DND-41 (cell line): ENCODE measurements at regions not wholly inside any gene's neighbourhood (a gene's known extent, or its start where the extent isn't known, plus 50 kb on each side); places are given as distances from the start of the nearest gene placed in this dataset.

Source experiments
- EZH2 ChIP-seq: IDR thresholded peaks from 3 replicates; pipeline ENCODE4 v1.6.1; 2012; ENCODE audit warnings: borderline replicate concordance, low read depth, mild to moderate bottlenecking, moderate library complexity, low read length, inconsistent platforms; ENCODE audit not compliant: severe bottlenecking
- TF ChIP-seq, protein P1 (sequence below): IDR thresholded peaks from 2 replicates; pipeline ENCODE4 v1.5.1; 2012; ENCODE audit warnings: borderline replicate concordance, low read length, moderate library complexity, mild to moderate bottlenecking; ENCODE audit not compliant: poor library complexity, severe bottlenecking; ENCODE audit errors: extremely low read depth

DNA sequence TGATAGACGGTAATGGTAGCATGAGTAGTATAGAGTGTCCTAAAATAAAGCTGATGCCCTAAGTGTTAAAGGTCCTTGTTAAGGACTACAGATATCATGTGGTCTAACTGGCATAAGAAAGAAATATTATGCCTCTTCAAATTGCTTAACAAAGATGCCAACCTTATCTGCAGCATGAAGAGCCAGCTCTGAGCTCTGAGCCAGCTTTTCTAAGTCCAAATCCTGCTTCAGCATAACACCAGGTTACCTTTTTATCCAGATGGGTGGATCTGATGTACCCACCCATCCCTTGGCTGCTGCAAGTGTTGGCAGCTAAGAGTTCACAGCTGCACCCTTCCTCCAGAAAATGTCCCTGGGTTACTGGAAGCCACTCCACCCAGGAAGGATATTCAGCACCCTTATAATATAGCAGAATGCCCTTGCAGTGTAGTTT lies 83.8 kb downstream of the TENT5A start:
- TF ChIP-seq, protein P1, sequence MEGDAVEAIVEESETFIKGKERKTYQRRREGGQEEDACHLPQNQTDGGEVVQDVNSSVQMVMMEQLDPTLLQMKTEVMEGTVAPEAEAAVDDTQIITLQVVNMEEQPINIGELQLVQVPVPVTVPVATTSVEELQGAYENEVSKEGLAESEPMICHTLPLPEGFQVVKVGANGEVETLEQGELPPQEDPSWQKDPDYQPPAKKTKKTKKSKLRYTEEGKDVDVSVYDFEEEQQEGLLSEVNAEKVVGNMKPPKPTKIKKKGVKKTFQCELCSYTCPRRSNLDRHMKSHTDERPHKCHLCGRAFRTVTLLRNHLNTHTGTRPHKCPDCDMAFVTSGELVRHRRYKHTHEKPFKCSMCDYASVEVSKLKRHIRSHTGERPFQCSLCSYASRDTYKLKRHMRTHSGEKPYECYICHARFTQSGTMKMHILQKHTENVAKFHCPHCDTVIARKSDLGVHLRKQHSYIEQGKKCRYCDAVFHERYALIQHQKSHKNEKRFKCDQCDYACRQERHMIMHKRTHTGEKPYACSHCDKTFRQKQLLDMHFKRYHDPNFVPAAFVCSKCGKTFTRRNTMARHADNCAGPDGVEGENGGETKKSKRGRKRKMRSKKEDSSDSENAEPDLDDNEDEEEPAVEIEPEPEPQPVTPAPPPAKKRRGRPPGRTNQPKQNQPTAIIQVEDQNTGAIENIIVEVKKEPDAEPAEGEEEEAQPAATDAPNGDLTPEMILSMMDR, result no peak
- TF ChIP-seq EZH2, result no peak
